Medulla oblongata (tissue), 1 donor: ENCODE measurements at regions not wholly inside any gene's neighbourhood (a gene's known extent, or its start where the extent isn't known, plus 50 kb on each side); places are given as distances from the start of the nearest gene placed in this dataset.
A peak's percentile ranks its signal among the peaks of the same experiment; 100 is the strongest.

Source experiments
- DNase-seq: peaks from one replicate; pipeline ENCODE4 v3.0.0-alpha.2; 2015; ENCODE audit errors: extremely low spot score

GRCh38 chrX:69027181-69028005, 137.9 kb downstream of the PJA1 start:
- DNase-seq = no peak

DNA sequence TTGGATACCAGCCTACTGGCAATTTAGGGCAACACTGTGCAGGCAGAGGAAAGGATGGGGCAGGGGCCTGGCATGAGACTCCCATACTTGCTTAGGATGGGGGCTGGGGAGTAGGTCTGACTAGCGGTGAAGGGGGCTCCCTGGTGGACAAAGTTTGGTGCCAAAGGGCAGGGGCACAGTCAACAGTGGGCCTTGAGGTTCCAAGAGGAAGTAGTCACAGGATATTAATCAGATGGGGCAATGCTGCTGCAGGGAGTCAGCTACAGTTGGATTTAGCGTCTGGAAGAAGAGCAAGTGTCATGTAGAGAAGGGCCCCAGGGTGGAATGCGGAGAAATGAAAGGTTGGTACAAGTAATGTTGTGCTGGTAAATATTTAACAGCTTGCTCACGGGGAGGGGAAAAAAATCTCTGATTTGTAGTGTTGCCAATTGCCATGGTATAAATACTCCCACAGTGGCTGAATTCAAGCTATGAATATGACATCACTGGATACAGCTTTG, 139.4 kb downstream of the PJA1 start:
- no peak for DNase-seq

DNA sequence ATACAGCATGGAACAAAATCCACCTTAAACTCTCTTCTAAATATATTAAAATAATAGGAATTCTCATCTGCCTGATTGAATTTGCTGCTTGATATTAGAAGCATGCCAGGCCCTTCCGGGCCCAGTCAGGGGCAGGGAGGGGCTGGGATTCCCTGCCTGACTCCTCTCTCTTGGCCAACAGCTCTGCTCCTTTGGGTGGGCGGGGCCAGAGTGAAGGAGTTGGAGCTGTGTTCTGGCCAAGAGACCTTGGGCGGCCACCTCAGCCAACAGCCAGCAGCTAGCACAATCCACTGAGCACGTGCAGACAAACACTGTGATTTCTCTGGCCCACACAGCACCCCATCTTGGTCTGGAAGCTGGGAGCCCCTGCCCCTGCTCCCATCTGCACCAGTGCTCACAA, 140.3 kb downstream of the PJA1 start:
- DNase-seq = peak; percentile 2

- no peak for DNase-seq
These were observed 141.0 kb downstream of the PJA1 start for GRCh38 chrX:69024161-69024736.

DNA sequence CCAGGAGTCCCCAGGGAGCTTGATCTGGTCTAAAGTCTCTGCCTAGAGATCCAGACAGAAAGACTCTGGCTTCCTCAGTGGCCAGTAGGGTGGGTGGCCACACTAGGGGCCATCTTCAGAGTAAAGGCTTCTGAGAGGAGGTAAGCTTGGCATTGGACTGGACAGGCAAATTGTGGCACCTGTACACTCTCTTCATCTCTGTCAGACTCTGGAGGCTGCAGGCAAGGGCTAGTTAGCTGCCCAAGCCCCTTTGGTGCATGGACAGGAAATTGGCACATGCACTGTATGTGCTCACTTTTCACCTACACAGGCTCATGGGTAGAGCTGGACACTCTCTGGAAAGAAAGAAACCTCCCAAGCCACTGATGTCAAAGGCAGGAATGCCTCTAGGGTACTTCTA, 142.8 kb downstream of the PJA1 start:
- no peak for DNase-seq

DNA sequence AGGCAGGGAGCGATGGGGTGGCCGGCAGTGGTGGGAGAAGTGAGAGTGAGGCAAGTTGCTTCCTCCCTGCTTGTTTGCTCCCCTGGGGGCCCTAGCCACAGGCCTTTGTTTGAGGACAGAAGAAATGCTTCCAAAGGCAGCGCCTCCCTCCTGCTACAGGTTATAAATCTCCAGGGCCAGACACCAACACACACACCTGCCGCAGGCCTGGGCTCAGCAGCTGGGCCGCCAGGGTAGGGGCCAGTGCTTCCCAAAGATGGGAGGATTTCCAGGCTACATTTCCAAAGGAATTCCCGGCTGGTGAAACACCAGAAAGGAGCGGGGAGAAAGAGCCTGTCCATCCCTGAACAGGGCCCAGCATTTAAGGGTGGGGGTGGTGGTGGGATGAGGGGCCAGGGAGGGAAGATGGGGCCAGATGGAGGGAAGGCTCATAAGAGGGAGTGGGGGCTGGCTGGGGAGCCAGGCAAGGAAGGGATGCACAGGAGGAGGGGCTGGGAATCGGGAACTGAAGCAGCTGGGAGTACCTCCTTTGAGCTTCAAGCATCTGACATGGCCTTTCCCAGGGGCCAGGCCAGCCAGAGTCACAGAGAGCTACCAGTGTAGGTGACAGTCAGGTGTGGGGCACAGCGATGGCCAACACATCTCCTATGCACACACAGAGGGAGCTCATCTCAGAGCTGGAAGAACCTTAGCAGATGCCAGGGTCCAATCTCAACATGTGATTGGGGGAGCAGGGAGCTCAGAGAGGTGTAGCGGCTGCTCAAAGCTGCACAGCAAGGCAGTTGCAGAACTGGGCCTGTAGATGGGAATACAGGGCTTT, 143.9 kb downstream of the PJA1 start:
- DNase-seq = peak; percentile 2

DNA sequence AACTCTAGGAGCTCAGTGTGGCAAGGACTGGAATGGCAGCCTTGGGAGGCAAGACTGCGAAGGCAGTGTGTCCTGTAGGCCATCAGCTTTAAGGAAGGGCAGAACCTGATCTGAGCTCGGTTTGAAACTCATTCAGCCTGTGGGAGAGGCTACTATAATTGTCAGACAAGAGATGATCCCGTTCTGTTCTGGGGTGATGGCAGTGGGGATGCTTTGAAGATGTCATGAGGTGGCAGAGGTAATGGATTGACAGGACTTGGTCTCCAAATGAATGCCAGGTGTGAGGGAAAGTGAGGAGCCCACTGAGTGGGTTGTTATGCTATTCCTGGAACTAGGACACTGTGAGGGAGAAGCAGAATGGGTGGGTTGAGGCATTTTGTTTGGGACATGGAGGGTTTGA, 144.9 kb downstream of the PJA1 start:
- DNase-seq = no peak

GRCh38 chrX:69019073-69019890, 146.0 kb downstream of the PJA1 start:
- DNase-seq = no peak

DNA sequence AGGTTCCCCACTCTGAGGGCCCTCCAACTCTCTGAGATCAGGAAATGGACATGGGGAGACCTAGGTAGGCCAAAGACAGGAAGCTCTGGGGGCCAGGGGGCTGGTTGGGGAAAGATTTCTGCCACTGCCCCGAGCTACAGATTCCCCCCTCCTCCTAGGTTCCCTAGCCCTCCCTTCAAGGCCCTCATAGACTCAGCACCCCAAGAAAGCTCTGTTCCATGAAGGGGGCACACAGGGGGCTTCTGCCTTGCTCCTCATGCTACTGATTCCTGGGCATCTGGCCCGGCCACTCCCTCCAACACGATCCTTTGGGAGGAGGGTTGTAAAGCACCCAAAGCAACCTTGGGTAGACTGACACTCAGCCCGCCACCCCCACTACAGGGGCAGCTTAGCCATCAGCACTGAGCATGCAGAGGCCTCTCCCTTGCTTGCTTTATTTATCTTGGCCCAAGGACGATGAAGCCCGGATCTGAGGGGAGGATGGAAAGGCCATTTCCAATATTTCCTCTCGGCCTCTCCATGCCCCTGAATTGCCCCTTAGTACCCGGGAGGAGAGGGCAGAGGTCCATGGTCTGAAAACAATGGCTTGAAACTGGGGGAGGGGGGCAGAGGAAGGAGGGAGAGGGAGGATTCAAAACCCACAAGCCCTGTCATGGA, 146.7 kb downstream of the PJA1 start:
- no peak for DNase-seq

GRCh38 chrX:69016293-69016941, 148.8 kb downstream of the PJA1 start:
- DNase-seq = no peak

DNA sequence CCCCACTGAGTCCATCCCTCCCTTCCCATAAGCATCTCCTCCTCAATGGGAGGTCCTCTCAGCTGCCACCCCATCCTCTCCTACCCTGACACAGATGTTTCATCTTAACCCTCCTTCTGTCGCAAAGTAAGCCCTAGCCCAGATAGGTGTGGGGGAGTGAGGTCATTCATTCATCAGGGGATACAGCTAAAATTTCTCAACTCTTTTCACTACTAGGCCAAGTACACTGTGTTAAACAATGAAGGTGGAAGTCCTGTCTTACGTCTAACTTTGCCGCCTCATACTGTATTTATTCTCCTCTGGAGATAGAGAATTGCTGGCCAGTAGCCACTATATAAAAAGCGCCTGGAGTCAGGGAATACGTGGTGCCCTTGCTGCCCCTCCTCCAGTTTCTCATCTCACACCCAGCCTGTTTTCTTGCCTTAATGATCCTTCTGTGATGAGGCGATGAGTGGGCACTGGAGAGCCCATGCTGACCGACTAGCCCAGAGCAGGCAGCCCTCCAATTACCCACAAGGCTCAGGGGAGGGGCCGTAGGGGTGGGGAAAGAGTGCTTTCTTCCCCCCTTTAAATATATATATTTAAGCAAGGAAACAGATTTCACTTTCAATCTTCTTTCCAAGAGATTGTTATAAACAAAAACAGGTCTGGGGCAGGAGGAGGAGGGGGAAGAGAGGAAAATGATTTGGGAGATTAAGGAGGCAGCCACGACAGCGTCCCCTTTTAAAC, 149.5 kb downstream of the PJA1 start:
- no peak for DNase-seq

- no peak for DNase-seq
These were observed 150.1 kb downstream of the PJA1 start for GRCh38 chrX:69015156-69015555.

GRCh38 chrX:69014200-69014599, 151.1 kb downstream of the PJA1 start:
- DNase-seq = no peak

DNA sequence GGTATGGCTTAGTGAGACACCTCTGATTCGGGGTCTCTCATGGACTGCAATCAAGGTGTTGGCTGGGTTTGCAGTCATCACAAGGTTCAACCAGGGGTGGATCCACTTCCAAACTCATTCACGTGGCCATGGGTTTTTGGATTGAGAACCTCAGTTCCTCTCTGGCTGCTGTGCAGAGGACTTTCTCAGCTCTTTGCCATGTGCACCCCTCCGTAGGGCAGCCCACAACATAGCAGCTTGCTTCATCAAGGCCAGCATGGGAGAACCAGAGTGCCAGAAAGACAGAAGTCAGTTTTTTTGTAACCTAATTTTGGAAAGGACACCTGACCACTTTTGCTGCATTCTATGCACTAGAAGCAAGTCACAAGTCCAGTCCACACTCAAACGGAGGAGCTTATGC, 154.9 kb downstream of the PJA1 start:
- DNase-seq = no peak

- DNase-seq = no peak
These were observed 164.4 kb downstream of the PJA1 start for GRCh38 chrX:69000877-69001276.

- no peak for DNase-seq
These were observed 165.3 kb downstream of the PJA1 start for GRCh38 chrX:68999931-69000330.

GRCh38 chrX:68999356-68999755, 165.9 kb downstream of the PJA1 start:
- DNase-seq = no peak

- DNase-seq = no peak
These were observed 166.5 kb downstream of the PJA1 start for GRCh38 chrX:68998716-68999115.

GRCh38 chrX:68997911-68998310, 167.3 kb downstream of the PJA1 start:
- DNase-seq = peak; percentile 13

DNA sequence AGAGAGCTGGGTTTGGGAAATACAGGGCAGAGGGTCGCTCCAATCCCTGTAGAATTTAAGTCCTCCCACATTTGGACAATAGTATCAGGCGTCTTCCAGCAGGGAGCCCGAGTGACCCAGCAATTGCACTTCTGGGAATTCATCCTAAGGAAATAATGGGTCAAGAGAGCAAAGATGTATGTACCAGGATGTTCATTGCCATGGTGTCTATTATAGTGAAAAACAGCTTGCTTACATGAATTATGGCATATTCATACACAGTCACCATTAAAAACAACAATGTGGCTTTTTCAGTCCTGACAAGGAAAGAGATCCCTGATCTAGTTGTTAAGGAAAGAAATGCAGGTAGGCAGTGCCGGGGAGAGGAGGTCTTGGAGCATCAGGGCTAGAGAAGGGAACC, 167.7 kb downstream of the PJA1 start:
- DNase-seq = no peak
